ENCODE measurements at regions not wholly inside any gene's neighbourhood (a gene's known extent, or its start where the extent isn't known, plus 50 kb on each side); places are given as distances from the start of the nearest gene placed in this dataset.
A peak's percentile ranks its signal among the peaks of the same experiment; 100 is the strongest.

GRCh38 chr9:135009051-135009560 lies 78.4 kb upstream of the OLFM1 start:
- DNase-seq (ENCODE audit: low read depth), result no peak

GRCh38 chr9:135009794-135010585 lies 77.5 kb upstream of the OLFM1 start:
- DNase-seq (ENCODE audit: low read depth), result no peak

- no peak for DNase-seq (ENCODE audit: low read depth)
Measured at GRCh38 chr9:135010586-135010860, 76.9 kb upstream of the OLFM1 start.

- DNase-seq (ENCODE audit: low read depth), result no peak
Measured at GRCh38 chr9:135010921-135011320, 76.5 kb upstream of the OLFM1 start.

- DNase-seq (ENCODE audit: low read depth), result no peak
Measured at GRCh38 chr9:135012166-135012565, 75.3 kb upstream of the OLFM1 start.

- DNase-seq (ENCODE audit: low read depth), result no peak
Measured at GRCh38 chr9:135014311-135015010, 73.0 kb upstream of the OLFM1 start.

- DNase-seq (ENCODE audit: low read depth), result no peak
Measured at GRCh38 chr9:135015096-135015495, 72.4 kb upstream of the OLFM1 start.

- DNase-seq (ENCODE audit: low read depth), result no peak
Measured at GRCh38 chr9:135015565-135015964, 71.9 kb upstream of the OLFM1 start.

- no peak for DNase-seq (ENCODE audit: low read depth)
Measured at GRCh38 chr9:135016037-135016640, 71.3 kb upstream of the OLFM1 start.

- no peak for DNase-seq (ENCODE audit: low read depth)
Measured at GRCh38 chr9:135016876-135017275, 70.6 kb upstream of the OLFM1 start.

GRCh38 chr9:135017899-135018298 lies 69.6 kb upstream of the OLFM1 start:
- DNase-seq (ENCODE audit: low read depth), result no peak

- DNase-seq (ENCODE audit: low read depth), result no peak
Measured at GRCh38 chr9:135018306-135018915, 69.1 kb upstream of the OLFM1 start.

- no peak for DNase-seq (ENCODE audit: low read depth)
Measured at GRCh38 chr9:135019224-135019623, 68.2 kb upstream of the OLFM1 start.

- DNase-seq (ENCODE audit: low read depth), result no peak
Measured at GRCh38 chr9:135020481-135021392, 66.7 kb upstream of the OLFM1 start.

- no peak for DNase-seq (ENCODE audit: low read depth)
Measured at GRCh38 chr9:135021393-135021789, 66.1 kb upstream of the OLFM1 start.

- DNase-seq (ENCODE audit: low read depth), result no peak
Measured at GRCh38 chr9:135022191-135022870, 65.1 kb upstream of the OLFM1 start.

GRCh38 chr9:135023088-135023785 lies 64.2 kb upstream of the OLFM1 start:
- peak; percentile 3 for DNase-seq (ENCODE audit: low read depth)

- no peak for DNase-seq (ENCODE audit: low read depth)
Measured at GRCh38 chr9:135023786-135024405, 63.6 kb upstream of the OLFM1 start.

GRCh38 chr9:135029463-135029862 lies 58.0 kb upstream of the OLFM1 start:
- DNase-seq (ENCODE audit: low read depth), result no peak

Data from EH (cell line).